Anterior cingulate cortex (tissue), 58 donors: ENCODE measurements at regions not wholly inside any gene's neighbourhood (a gene's known extent, or its start where the extent isn't known, plus 50 kb on each side); places are given as distances from the start of the nearest gene placed in this dataset.

Experiments used
- DNase-seq, 58 donors: peaks; one replicate each; lab custom pipeline; 2025; lab: John Stamatoyannopoulos, UW

- no peak for DNase-seq
Measured at GRCh38 chr5:14019768-14020290, 75.3 kb upstream of the DNAH5 start.

- no peak for DNase-seq
Measured at GRCh38 chr5:14017904-14018303, 73.4 kb upstream of the DNAH5 start.

GRCh38 chr5:14016549-14016948 lies 72.1 kb upstream of the DNAH5 start:
- no peak for DNase-seq

- DNase-seq: peak in 57 of 58 donors; percentile 29 to 90 (median 75)
Measured at GRCh38 chr5:14011089-14012020, 66.9 kb upstream of the DNAH5 start.

GRCh38 chr5:14009575-14009974 lies 65.1 kb upstream of the DNAH5 start:
- DNase-seq: no peak

GRCh38 chr5:14008819-14009311 lies 64.4 kb upstream of the DNAH5 start:
- DNase-seq: no peak

GRCh38 chr5:14006823-14007520 lies 62.5 kb upstream of the DNAH5 start:
- no peak for DNase-seq

GRCh38 chr5:14004598-14005394 lies 60.3 kb upstream of the DNAH5 start:
- DNase-seq: no peak

- DNase-seq: no peak
Measured at GRCh38 chr5:14003936-14004335, 59.4 kb upstream of the DNAH5 start.

- no peak for DNase-seq
Measured at GRCh38 chr5:14003513-14003912, 59.0 kb upstream of the DNAH5 start.

- no peak for DNase-seq
Measured at GRCh38 chr5:13998254-13998653, 53.8 kb upstream of the DNAH5 start.

GRCh38 chr5:13997514-13997913 lies 53.0 kb upstream of the DNAH5 start:
- DNase-seq: no peak

- DNase-seq: peak in 3 of 58 donors; percentile 7 to 22 (median 19)
Measured at GRCh38 chr5:13994621-13995253, 50.2 kb upstream of the DNAH5 start.
